OCI-LY1 (cell line): ENCODE measurements at regions not wholly inside any gene's neighbourhood (a gene's known extent, or its start where the extent isn't known, plus 50 kb on each side); places are given as distances from the start of the nearest gene placed in this dataset.

Source experiments
- CTCF ChIP-seq: fragments of 200-600 bp; sonication (generic), shearing (Covaris generic); IDR thresholded peaks from 2 replicates; pipeline ENCODE4 v1.5.1; 2017; ENCODE audit warnings: mild to moderate bottlenecking, antibody characterized with exemption, low read length, moderate library complexity, mixed read lengths
- EZH2 ChIP-seq: fragments of 200-600 bp; sonication (generic), shearing (Covaris generic); IDR thresholded peaks from 2 replicates; pipeline ENCODE4 v1.8.0; 2017; ENCODE audit warnings: borderline replicate concordance, mixed run types, mild to moderate bottlenecking, antibody characterized with exemption, low read length, moderate library complexity, mixed read lengths

- TF ChIP-seq CTCF, result no peak
- no peak for TF ChIP-seq EZH2
Measured at GRCh38 chr15:97153356-97153965, 807.0 kb upstream of the ARRDC4 start.
